Stomach (tissue), 4 donors: ENCODE measurements at regions not wholly inside any gene's neighbourhood (a gene's known extent, or its start where the extent isn't known, plus 50 kb on each side); places are given as distances from the start of the nearest gene placed in this dataset.

ENCODE experiments used
- CTCF ChIP-seq, 7 experiments: fragments of 450-650 bp in 4 of 7; fragments of 200-600 bp in 3 of 7; sonication (generic) in 3 of 7; IDR thresholded peaks; one replicate each; pipeline ENCODE4 v1.5.1; 2016 to 2019; ENCODE audit warnings: antibody characterized with exemption in 7 of 7, control low read depth in 2 of 7, mild to moderate bottlenecking in 1 of 7
- EP300 ChIP-seq: sonication (generic); formaldehyde crosslinking; IDR thresholded peaks from one replicate; pipeline ENCODE4 v1.6.1; 2017; ENCODE audit warnings: antibody characterized with exemption
- POLR2A ChIP-seq, 4 donors: fragments of 450-650 bp; IDR thresholded peaks; one replicate each; pipeline ENCODE4 v1.6.1; 2016; ENCODE audit warnings: antibody characterized with exemption in 4 of 4, control low read depth in 2 of 4, mild to moderate bottlenecking in 1 of 4, moderate library complexity in 1 of 4

- TF ChIP-seq CTCF (IDR thresholded peaks at IDR 0.05), result no peak
- no peak for TF ChIP-seq POLR2A (IDR thresholded peaks at IDR 0.05)
- no peak for TF ChIP-seq EP300
Observed at GRCh38 chr5:40150896-40151295, 528.8 kb upstream of the PTGER4 start.
